Heart right ventricle (tissue), 16 donors: ENCODE measurements at regions not wholly inside any gene's neighbourhood (a gene's known extent, or its start where the extent isn't known, plus 50 kb on each side); places are given as distances from the start of the nearest gene placed in this dataset.
A peak's percentile ranks its signal among the peaks of the same experiment; 100 is the strongest.

ENCODE experiments used
- ATAC-seq, 8 donors: fragments of 200-7000 bp; cut with Tn5 transposase; one replicate each; pipeline ENCODE4 v1.9.1; 2020; ENCODE audit warnings: mild to moderate bottlenecking in 8 of 8, moderate library complexity in 8 of 8, moderate number of reproducible peaks in 1 of 8
- DNase-seq, 2 donors: peaks; one replicate each; pipeline ENCODE4 v3.0.0-alpha.2; 2020
- H3K27ac ChIP-seq, 10 donors: fragments of 200-600 bp; sonication (generic) in 2 of 10; one replicate each; pipeline versions ENCODE4 v1.5.0 to v1.8.0; 2020 to 2022; ENCODE audit warnings: mild to moderate bottlenecking in 3 of 10
- H3K27me3 ChIP-seq, 7 donors: fragments of 200-600 bp; one replicate each; pipeline ENCODE4 v1.8.0; 2021 to 2022; ENCODE audit warnings: mild to moderate bottlenecking in 2 of 7
- H3K36me3 ChIP-seq, 9 donors: fragments of 200-600 bp; sonication (generic) in 1 of 9; one replicate each; pipeline versions ENCODE4 v1.5.0 to v1.8.0; 2020 to 2022; ENCODE audit warnings: mild to moderate bottlenecking in 2 of 9
- H3K4me1 ChIP-seq, 9 donors: fragments of 200-600 bp; sonication (generic) in 1 of 9; one replicate each; pipeline versions ENCODE4 v1.5.0 to v1.8.0; 2020 to 2022; ENCODE audit warnings: mild to moderate bottlenecking in 4 of 9
- H3K4me3 ChIP-seq, 10 donors: fragments of 200-600 bp; sonication (generic) in 2 of 10; one replicate each; pipeline versions ENCODE4 v1.5.0 to v1.8.0; 2020 to 2022; ENCODE audit warnings: mild to moderate bottlenecking in 7 of 10, moderate library complexity in 2 of 10
- H3K9me3 ChIP-seq, 11 donors: fragments of 200-600 bp in 10 of 11; sonication (generic) in 2 of 11; one replicate each; pipeline versions ENCODE4 v1.5.0 to v1.8.0; 2013 to 2022; ENCODE audit warnings: mild to moderate bottlenecking in 2 of 11, control low read depth in 1 of 11, moderate library complexity in 1 of 11
- WGBS, 2 donors: extraction: QIAGEN DNeasy Blood & Tissue Kit; methylation state at CpG; one replicate each; pipeline ENCODE4 v1.1.7; 2013; ENCODE audit warnings: inconsistent platforms in 1 of 2; 5-methylcytosine and 5-hydroxymethylcytosine counted together
- intact Hi-C, 10 donors: fragments of 100-400 bp; cut with DNase I; formaldehyde crosslinking; loops; one replicate each; pipeline versions ENCODE4 v1.11.1 to v1.14.2; 2022
- TF ChIP-seq, protein P1 (sequence below), 9 donors: fragments of 200-600 bp; sonication (generic) in 2 of 9; IDR thresholded peaks; one replicate each; pipeline versions ENCODE4 v1.5.0 to v1.8.0; 2021 to 2022; ENCODE audit warnings: antibody characterized with exemption in 9 of 9, mild to moderate bottlenecking in 5 of 9, moderate library complexity in 1 of 9
- donor health status: Arrhythmogenic right ventricular cardiomyopathy.
- donor health status: ischemic (EF 13 %, LVEDD 7.1; RV severe dilation, severe dysfunction).
- donor health status: healthy with polysubstance abuse.
- donor health status: DM: no; HTN: yes; CAD: no.
- donor health status: DM: no; HTN: no; CAD: no.
- donor health status: ischemic (EF 25% LVEDD 6.9; RV normal size, moderate dysfunction).
- donor health status: ischemic (EF 25% LVEDD 5.7; RV mildly dilated, moderate dysfunction).
- donor health status: healthy.
- donor health status: DM: yes; HTN: yes; CAD: no.
- donor health status: Ischemic cardiomyopathy.
- donor health status: ischemic (EF 35%, LVEDD 5.7; RV mildly dilated, moderate dysfunction).
- donor health status: nonischemic (EF 11% LVEDD 7.7; RV severe dilation, severe dysfunction).
- donor health status: DM: yes; HTN: yes; CAD: no.
- donor health status: PGD.
- donor health status: ischemic (EF 29% LVEDD 5.4; RV normal size, mild dysfunction).
- donor health status: nonischemic (EF 23%, LVEDD 6.1; RV moderate dilation, normal function).

DNA sequence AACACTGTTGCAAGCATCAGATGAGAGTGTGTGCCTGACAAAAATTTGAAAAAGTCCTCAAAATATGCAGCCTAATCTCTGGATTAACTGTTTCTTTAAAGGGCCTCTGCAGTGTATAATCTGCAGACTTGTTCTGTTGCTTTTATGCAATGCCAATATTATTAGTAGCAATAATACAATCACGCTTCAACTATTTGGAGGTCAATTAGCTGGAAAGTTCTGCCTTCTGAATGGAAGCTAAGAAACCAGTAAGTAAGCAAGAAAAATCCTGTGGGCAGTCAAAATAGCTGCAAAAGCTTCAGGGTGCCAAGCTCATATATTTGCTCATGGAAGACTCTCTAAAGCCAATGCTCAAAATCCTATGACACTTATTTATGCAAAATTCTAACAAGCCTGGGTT, 153.2 kb upstream of the NR2F2 start:
- DNase-seq (no peak), ATAC-seq (no peak)
- TF ChIP-seq, protein P1, sequence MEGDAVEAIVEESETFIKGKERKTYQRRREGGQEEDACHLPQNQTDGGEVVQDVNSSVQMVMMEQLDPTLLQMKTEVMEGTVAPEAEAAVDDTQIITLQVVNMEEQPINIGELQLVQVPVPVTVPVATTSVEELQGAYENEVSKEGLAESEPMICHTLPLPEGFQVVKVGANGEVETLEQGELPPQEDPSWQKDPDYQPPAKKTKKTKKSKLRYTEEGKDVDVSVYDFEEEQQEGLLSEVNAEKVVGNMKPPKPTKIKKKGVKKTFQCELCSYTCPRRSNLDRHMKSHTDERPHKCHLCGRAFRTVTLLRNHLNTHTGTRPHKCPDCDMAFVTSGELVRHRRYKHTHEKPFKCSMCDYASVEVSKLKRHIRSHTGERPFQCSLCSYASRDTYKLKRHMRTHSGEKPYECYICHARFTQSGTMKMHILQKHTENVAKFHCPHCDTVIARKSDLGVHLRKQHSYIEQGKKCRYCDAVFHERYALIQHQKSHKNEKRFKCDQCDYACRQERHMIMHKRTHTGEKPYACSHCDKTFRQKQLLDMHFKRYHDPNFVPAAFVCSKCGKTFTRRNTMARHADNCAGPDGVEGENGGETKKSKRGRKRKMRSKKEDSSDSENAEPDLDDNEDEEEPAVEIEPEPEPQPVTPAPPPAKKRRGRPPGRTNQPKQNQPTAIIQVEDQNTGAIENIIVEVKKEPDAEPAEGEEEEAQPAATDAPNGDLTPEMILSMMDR (IDR thresholded peaks at IDR 0.05) = no peak
- WGBS, 2 donors = 90 to 97% methylated on average over 1 of the region's 1 CpG
- no peaks in the 10 kb centered on the region for H3K9me3 ChIP-seq
- H3K27me3 ChIP-seq = peaks cover 0 to 6% (median 0%) of the 10 kb centered on the region in 7 donors
- peaks cover 0 to 9% (median 0%) of the 10 kb centered on the region in 9 donors for H3K4me1 ChIP-seq
- H3K27ac ChIP-seq = no peak overlapping the region
- intact Hi-C loops = loop anchor here in 1 of 10 donors (10.0 kb wide), 1 partner anchor 62 kb away; no protein-coding TSS in a partner anchor
- H3K36me3 ChIP-seq = no peaks in the 10 kb centered on the region
- H3K4me3 ChIP-seq = no peak overlapping the region

DNA sequence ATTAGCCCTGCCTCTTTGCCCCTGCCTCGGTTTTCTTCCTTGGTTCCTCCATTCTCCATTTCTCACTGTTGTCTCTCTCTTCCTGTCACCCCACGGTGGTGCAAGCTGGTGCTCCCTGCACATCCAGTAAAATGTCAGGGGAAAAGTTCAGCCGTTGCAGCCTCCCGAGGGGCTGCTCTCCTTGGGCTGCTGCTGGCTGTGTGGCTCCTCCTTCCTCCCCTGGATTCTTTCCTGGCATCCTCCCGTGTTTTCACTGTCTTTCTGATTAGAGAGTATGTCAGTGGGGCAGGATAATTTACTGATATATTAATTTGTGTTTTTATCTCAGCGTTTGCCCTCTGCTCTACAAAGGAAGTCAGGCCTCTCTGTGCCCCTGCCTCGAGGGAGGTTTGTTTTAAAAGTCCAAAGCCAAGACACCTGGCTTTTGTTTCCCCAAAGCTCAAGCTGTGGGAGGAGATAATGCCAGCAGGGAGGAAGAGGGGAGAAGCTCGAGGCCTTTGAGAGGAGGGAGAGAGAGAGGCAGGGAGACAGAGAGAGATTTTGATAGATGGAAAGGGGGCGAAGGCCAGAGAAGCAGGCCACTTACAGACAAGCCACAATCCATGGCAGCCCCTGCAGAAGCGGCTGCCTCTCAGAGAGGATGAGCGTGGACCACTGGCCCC, 150.3 kb upstream of the NR2F2 start:
- ATAC-seq (no peak), DNase-seq (no peak)
- Histone ChIP-seq H3K9me3 (no peaks in the 10 kb centered on the region), H3K27ac (no peak overlapping the region), H3K4me1 (peaks cover 0 to 9% (median 0%) of the 10 kb centered on the region in 9 donors), H3K27me3 (peaks cover 0 to 6% (median 0%) of the 10 kb centered on the region in 7 donors), H3K4me3 (no peak overlapping the region), H3K36me3 (no peaks in the 10 kb centered on the region)
- TF ChIP-seq, protein P1 (IDR thresholded peaks at IDR 0.05) = no peak
- 54 to 63% methylated on average over 11 of the region's 11 CpGs for WGBS, 2 donors
- intact Hi-C loops = no loop called here

DNA sequence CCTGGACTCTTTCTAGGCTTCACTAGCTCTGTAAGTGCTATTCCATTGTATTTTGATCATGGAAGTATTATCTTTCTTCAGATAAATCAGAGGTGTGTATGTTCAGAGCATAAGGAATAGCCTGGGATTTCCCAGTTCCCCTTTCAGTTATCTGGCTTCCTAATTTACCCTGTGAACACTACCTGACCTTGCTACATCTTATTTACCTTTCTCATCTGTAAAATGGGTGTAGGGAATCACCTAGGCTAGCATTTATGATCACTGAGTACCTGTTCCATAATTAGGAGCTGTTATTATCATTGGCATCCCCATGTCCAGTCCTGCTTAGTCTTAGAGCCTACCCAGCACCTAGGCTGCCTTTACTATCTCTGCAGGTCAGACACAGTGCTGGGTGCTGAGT, 149.3 kb upstream of the NR2F2 start:
- peaks cover 0 to 9% (median 0%) of the 10 kb centered on the region in 9 donors for H3K4me1 ChIP-seq
- H3K27ac ChIP-seq = peak overlapping the region in 3 of 10 donors; percentile 46 to 59 (median 55)
- TF ChIP-seq, protein P1 (IDR thresholded peaks at IDR 0.05) = no peak
- H3K4me3 ChIP-seq = no peak overlapping the region
- H3K27me3 ChIP-seq = peaks cover 0 to 6% (median 0%) of the 10 kb centered on the region in 7 donors
- H3K36me3 ChIP-seq = no peaks in the 10 kb centered on the region
- DNase-seq (no peak), ATAC-seq (peak in 1 of 8 donors; percentile 14)
- no peaks in the 10 kb centered on the region for H3K9me3 ChIP-seq
- intact Hi-C loops = no loop called here

DNA sequence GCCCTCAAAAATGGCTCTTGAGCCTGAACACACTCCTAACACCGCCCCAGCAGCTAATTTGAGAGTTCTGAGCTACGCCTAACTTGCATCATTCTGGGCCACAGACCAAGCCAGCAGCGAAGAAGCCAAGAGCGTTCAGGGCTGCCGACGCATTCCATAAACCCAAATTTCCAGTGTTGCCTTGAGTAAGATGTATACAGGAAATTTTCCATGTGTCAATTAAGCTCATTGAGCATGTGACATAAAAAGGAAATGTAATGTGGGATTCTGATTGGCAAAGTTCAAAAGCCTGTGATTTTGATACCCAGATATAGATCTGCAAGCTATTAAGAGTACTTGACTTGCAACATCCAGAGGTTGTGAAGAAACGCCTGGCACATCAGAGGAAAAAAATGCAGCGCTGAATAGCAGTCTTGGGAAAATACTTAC, 148.6 kb upstream of the NR2F2 start:
- Histone ChIP-seq H3K9me3 (no peaks in the 10 kb centered on the region), H3K27ac (peak overlapping the region in 5 of 10 donors; percentile 14 to 59 (median 46)), H3K4me3 (no peak overlapping the region), H3K36me3 (no peaks in the 10 kb centered on the region), H3K4me1 (peaks cover 0 to 9% (median 0%) of the 10 kb centered on the region in 9 donors), H3K27me3 (peaks cover 0 to 6% (median 0%) of the 10 kb centered on the region in 7 donors)
- intact Hi-C loops = no loop called here
- TF ChIP-seq, protein P1 (IDR thresholded peaks at IDR 0.05) = no peak
- ATAC-seq (peak in 7 of 8 donors; percentile 72 to 92 (median 78)), DNase-seq (peak; percentile 40 to 43)
- WGBS, 2 donors = 73 to 79% methylated on average over 8 of the region's 8 CpGs
